ENCODE measurements at regions not wholly inside any gene's neighbourhood (a gene's known extent, or its start where the extent isn't known, plus 50 kb on each side); places are given as distances from the start of the nearest gene placed in this dataset.

- TF ChIP-seq GLIS3 (CRISPR knock-in tag; IDR thresholded peaks at IDR 0.05) = no peak
- TF ChIP-seq, protein P1, sequence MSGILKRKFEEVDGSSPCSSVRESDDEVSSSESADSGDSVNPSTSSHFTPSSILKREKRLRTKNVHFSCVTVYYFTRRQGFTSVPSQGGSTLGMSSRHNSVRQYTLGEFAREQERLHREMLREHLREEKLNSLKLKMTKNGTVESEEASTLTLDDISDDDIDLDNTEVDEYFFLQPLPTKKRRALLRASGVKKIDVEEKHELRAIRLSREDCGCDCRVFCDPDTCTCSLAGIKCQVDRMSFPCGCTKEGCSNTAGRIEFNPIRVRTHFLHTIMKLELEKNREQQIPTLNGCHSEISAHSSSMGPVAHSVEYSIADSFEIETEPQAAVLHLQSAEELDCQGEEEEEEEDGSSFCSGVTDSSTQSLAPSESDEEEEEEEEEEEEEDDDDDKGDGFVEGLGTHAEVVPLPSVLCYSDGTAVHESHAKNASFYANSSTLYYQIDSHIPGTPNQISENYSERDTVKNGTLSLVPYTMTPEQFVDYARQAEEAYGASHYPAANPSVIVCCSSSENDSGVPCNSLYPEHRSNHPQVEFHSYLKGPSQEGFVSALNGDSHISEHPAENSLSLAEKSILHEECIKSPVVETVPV (CRISPR knock-in tag; IDR thresholded peaks at IDR 0.05) = no peak
- TF ChIP-seq TSHZ2 (CRISPR knock-in tag; IDR thresholded peaks at IDR 0.05) = no peak
- TF ChIP-seq, protein P2, sequence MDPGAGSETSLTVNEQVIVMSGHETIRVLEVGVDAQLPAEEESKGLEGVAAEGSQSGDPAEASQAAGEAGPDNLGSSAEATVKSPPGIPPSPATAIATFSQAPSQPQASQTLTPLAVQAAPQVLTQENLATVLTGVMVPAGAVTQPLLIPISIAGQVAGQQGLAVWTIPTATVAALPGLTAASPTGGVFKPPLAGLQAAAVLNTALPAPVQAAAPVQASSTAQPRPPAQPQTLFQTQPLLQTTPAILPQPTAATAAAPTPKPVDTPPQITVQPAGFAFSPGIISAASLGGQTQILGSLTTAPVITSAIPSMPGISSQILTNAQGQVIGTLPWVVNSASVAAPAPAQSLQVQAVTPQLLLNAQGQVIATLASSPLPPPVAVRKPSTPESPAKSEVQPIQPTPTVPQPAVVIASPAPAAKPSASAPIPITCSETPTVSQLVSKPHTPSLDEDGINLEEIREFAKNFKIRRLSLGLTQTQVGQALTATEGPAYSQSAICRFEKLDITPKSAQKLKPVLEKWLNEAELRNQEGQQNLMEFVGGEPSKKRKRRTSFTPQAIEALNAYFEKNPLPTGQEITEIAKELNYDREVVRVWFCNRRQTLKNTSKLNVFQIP (CRISPR knock-in tag; IDR thresholded peaks at IDR 0.05; ENCODE audit: borderline replicate concordance, low read depth) = no peak
- TF ChIP-seq BACH2 (CRISPR knock-in tag; IDR thresholded peaks at IDR 0.05; ENCODE audit: borderline replicate concordance) = no peak
- no peak for TF ChIP-seq ZFP30 (CRISPR knock-in tag; IDR thresholded peaks at IDR 0.05)
Measured at GRCh38 chr1:187517546-187517945, 688.8 kb downstream of the PLA2G4A start (continued).

DNA sequence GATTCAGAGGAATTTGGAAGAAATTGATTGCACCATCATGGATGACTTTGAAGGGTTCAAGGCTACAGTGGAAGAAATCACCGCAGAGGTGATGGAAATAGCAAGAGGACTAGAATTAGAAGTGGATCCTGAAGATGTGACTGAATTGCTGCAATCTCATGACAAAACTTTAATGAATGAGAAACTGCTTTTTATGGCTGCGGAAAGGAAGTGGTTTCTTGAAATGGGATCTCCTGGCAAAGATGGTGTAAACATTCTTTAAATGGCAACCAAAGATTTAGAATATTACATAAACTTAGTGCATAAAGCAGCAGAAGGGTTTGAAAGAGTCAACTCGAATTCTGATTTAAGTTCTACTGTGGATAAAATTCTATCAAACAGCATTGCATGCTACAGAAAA lies 698.6 kb downstream of the PLA2G4A start:
- ATAC-seq = no peak
- TF ChIP-seq OSR1 (CRISPR knock-in tag; IDR thresholded peaks at IDR 0.05) = no peak
- no peak for TF ChIP-seq PPARA (CRISPR knock-in tag; IDR thresholded peaks at IDR 0.05; ENCODE audit: borderline replicate concordance)
- TF ChIP-seq ZNF565 (CRISPR knock-in tag; conservative IDR thresholded peaks at IDR 0.05; ENCODE audit: low read depth) = no peak
- TF ChIP-seq ZFP30 (CRISPR knock-in tag; IDR thresholded peaks at IDR 0.05) = no peak
- TF ChIP-seq, protein P2 (CRISPR knock-in tag; IDR thresholded peaks at IDR 0.05; ENCODE audit: borderline replicate concordance, low read depth) = no peak
- TF ChIP-seq BACH2 (CRISPR knock-in tag; IDR thresholded peaks at IDR 0.05; ENCODE audit: borderline replicate concordance) = no peak
- no peak for TF ChIP-seq SNAI2 (CRISPR knock-in tag; IDR thresholded peaks at IDR 0.05)
- TF ChIP-seq ZNF70 (CRISPR knock-in tag; IDR thresholded peaks at IDR 0.05) = no peak
- no peak for TF ChIP-seq ESRRG (CRISPR knock-in tag; IDR thresholded peaks at IDR 0.05)
- no peak for TF ChIP-seq RARB (CRISPR knock-in tag; IDR thresholded peaks at IDR 0.05)
- TF ChIP-seq TCF4 (CRISPR knock-in tag; IDR thresholded peaks at IDR 0.05; ENCODE audit: borderline replicate concordance) = no peak
- no peak for TF ChIP-seq ZNF8 (CRISPR knock-in tag; IDR thresholded peaks at IDR 0.05)
- TF ChIP-seq ISL1 (CRISPR knock-in tag; IDR thresholded peaks at IDR 0.05) = no peak
- no peak for TF ChIP-seq GLIS3 (CRISPR knock-in tag; IDR thresholded peaks at IDR 0.05)
- TF ChIP-seq ARNTL (CRISPR knock-in tag; IDR thresholded peaks at IDR 0.05; ENCODE audit: borderline replicate concordance, low read depth) = no peak

GRCh38 chr1:187537936-187538335 lies 709.2 kb downstream of the PLA2G4A start:
- TF ChIP-seq CSDC2 (CRISPR knock-in tag; IDR thresholded peaks at IDR 0.05) = no peak
- ATAC-seq = no peak

GRCh38 chr1:187549540-187549939 lies 720.8 kb downstream of the PLA2G4A start:
- TF ChIP-seq PPARA (CRISPR knock-in tag; IDR thresholded peaks at IDR 0.05; ENCODE audit: borderline replicate concordance) (no peak), TOX (CRISPR knock-in tag; IDR thresholded peaks at IDR 0.05; ENCODE audit: borderline replicate concordance) (no peak), TCF4 (CRISPR knock-in tag; IDR thresholded peaks at IDR 0.05; ENCODE audit: borderline replicate concordance) (no peak), PATZ1 (CRISPR knock-in tag; IDR thresholded peaks at IDR 0.05; ENCODE audit: borderline replicate concordance) (no peak), ARNTL (CRISPR knock-in tag; IDR thresholded peaks at IDR 0.05; ENCODE audit: borderline replicate concordance, low read depth) (no peak), ISL1 (CRISPR knock-in tag; IDR thresholded peaks at IDR 0.05) (no peak), ZFP3 (CRISPR knock-in tag; IDR thresholded peaks at IDR 0.05) (no peak), GLIS3 (CRISPR knock-in tag; IDR thresholded peaks at IDR 0.05) (no peak), CSDC2 (CRISPR knock-in tag; IDR thresholded peaks at IDR 0.05) (no peak), ZNF70 (CRISPR knock-in tag; IDR thresholded peaks at IDR 0.05) (no peak), BACH2 (CRISPR knock-in tag; IDR thresholded peaks at IDR 0.05; ENCODE audit: borderline replicate concordance) (no peak), ESRRG (CRISPR knock-in tag; IDR thresholded peaks at IDR 0.05) (no peak), ZNF8 (CRISPR knock-in tag; IDR thresholded peaks at IDR 0.05) (no peak), ZC3H10 (CRISPR knock-in tag; IDR thresholded peaks at IDR 0.05) (no peak)
- TF ChIP-seq, protein P1 (CRISPR knock-in tag; IDR thresholded peaks at IDR 0.05) = no peak
- ATAC-seq = no peak

All from SK-N-SH treated with all-trans-retinoic acid at 6 μM for 48 hours (cell line).